GM18870 (cell line): ENCODE measurements at regions not wholly inside any gene's neighbourhood (a gene's known extent, or its start where the extent isn't known, plus 50 kb on each side); places are given as distances from the start of the nearest gene placed in this dataset.
"Not testable (repeated sequence)": the region's sequence is repeated elsewhere in the genome, so short reads cannot be mapped to it uniquely, and the experiment has no call there.

Experiments
- ATAC-seq: cut with Tn5 transposase; IDR thresholded peaks from one replicate; pipeline ENCODE4 v1.9.1; 2021; ENCODE audit warnings: moderate library complexity; ENCODE audit not compliant: unreplicated experiment

DNA sequence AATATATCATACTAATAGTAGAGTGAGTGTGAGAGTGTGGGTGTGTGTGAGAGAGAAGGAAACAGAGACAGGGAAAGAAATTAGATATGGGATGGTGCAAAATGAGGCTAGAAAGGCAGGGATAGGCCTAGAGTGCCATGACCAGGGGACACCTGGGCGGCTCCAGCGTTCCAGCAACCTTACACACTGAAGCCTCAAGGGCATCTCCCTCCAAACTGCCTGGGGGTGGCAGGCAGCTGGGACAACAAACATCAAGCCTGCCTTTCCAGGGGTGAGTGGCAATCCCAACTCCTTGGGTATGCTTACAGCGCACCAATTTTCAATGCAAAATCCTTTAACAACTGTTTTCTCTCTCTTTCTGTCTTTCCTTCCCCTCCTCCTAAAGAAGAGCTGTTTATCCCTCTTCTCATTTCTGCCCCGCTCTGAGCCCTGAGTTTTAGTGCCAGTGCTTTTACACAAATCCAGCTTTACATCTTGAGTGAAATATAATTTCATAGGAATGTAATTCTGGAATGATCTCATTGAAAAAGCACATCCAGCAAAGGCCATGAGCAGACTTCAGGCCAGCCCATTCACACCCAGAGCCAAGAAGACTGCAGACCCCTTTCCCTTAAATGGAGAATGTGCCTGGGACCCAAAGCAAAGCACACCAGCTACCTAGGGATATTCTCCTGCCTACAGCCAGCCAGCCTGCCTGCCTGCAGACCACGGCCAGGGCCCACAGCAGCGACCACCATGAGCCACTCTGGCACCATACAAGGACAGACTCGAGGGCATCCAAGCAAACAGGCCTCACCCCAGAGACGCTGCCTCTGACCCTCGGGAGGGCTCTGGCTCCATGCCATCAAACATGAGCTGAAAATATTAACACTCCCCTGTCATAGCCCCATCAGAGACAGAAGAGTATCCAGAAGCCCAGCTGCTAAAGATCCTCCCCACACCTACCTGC, 90.3 kb downstream of the RPL27A start:
- no peak for ATAC-seq

DNA sequence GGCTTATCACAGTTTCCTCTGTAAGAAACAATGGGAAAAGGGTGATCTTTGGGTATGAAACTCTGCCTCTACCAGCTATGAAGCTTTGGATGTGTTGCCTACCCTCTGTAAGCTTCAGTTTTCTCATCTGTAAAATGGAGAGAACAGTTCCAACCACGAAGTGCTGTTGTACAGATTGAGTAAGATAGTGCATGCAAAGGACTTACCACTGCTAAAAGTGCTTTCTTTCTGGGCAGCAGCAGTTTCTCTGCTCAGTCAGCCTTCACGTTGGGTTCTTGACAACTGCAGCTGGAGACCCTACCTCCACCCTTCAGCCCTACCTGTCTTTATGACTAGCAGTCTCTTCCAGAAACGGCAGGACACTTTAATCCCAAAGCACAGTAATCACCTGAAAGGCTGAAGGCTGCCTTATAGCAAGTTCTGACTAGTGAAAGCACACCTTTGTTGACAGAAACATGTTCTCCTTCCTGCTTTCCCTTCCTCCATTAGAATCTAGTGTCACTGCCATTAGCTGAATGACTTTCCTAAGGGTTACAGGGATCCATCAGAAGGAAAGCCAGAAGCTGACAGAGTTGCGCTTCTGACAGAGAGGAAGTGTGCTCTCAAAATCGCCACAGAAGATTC, 91.4 kb downstream of the RPL27A start:
- no peak for ATAC-seq

DNA sequence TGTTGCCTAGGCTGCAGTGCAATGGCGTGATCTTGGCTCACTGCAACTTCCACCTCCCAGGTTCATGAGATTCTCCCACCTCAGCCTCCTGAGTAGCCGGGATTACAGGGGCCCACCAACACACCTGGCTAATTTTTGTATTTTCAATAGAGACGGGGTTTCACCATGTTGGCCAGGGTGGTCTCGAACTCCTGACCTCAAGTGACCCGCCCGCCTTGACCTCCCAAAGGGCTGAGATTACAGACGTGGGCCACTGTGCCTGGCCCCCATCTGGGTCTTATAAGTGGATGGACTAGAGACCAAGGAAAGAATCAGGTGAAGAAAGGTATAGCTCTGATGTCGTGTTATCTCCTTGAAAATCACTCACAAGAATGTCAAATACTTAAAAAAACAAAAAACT, 92.3 kb downstream of the RPL27A start:
- ATAC-seq, result not testable (repeated sequence)

GRCh38 chr11:8775332-8775731, 92.7 kb downstream of the RPL27A start:
- no peak for ATAC-seq

DNA sequence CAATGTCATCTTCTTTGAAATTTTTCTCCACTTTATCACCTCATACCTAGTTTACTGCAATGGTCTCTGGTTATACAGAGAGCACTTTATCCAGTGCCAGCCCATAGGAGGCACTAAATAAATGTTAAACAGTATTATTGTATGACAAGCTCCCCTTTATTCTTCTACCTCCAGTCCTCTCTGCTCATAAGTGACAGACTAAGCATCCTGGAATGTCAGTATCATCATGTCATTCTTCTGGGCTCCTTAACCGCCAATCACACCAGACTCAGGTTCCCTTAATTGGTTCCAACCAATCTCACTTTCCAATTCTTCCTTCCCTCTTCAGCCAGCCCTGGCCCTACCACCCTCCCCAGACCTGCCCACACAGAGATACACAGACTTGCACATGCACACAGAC, 93.1 kb downstream of the RPL27A start:
- no peak for ATAC-seq

GRCh38 chr11:8776209-8776608, 93.6 kb downstream of the RPL27A start:
- ATAC-seq, result no peak

- peak; percentile 52 for ATAC-seq
Observed at GRCh38 chr11:8777907-8778767, 95.5 kb downstream of the RPL27A start.

DNA sequence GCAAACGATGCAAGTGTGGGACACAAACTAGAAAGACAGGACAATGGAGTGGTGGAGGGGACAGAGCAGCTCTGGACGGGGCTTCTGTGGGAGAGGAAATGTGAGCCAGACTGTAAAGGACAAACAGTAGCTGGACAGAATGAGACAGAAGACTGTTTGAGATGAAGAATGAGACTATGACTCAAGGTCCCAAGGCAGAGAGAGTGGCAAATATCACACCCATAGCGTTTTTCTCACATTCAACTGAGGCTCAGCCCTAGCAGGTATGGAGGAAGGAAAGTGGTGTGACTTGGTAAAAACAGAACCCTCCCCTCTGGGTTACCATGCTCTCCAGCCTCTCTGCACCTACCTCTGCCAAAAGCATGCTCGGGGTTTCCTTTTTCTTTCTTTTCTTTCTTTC, 96.5 kb downstream of the RPL27A start:
- no peak for ATAC-seq

- ATAC-seq, result no peak
Observed at GRCh38 chr11:8779732-8780131, 97.1 kb downstream of the RPL27A start.

DNA sequence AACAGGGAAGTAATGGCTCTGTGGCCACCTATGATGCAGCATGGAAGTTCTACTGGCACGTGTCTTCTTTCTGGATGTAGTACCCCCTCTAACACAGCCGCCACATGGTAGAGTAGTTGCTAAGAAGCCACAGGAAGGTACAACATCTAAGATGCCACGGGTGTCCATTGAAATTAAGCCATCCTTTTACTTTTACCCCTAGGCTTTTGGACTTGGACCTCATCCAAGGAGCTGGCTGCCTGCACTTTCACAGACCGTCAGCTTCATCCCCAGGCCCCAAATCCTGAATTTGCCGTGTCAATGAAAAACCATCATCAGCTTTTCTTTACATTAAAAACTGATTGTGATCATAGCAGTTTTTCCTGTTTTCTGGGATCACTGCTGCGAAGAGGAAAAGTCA, 102.4 kb downstream of the RPL27A start:
- no peak for ATAC-seq

GRCh38 chr11:8785457-8785856, 102.9 kb downstream of the RPL27A start:
- no peak for ATAC-seq

- no peak for ATAC-seq
Observed at GRCh38 chr11:8785998-8786397, 103.4 kb downstream of the RPL27A start.

DNA sequence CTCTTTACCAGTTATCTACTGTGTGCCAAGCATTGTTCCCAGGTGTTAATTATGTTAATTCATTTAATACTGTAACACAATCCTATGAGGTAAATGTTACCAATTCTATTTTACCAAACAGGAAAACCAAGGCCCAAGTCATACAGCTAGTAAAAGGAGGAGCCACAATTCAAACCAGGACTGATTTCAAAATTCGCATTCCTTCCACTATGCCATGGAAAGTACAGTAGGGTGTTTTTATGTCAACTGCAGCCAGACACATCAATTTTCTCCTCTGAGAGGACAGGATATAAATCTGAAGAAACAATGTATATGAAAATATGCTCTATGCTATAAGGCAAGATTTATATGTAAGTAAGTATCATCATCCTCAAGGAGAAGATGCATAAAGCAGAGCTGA, 104.3 kb downstream of the RPL27A start:
- ATAC-seq, result no peak

GRCh38 chr11:8787372-8787771, 104.8 kb downstream of the RPL27A start:
- ATAC-seq, result no peak

- no peak for ATAC-seq
Observed at GRCh38 chr11:8788616-8789015, 106.0 kb downstream of the RPL27A start.

DNA sequence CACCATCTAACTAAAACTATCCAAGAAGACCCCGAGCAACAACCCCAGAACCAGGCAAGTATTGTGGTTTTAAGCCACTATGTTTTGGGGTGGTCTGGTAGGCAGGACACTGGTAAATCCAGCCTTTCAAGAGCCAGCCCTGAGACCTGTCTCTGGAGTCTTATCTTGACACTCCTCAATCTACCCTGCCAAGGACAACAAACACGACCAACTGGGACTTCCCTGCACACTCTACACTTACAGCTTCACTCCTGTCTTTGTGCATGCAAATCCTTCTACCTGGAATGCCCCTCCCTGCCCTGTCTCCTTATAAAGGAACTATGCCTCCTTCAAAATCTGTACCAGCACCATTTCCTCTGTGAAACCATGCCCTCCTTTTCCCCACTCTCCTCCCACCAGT, 107.3 kb downstream of the RPL27A start:
- ATAC-seq, result no peak

GRCh38 chr11:8790968-8791367, 108.4 kb downstream of the RPL27A start:
- no peak for ATAC-seq

GRCh38 chr11:8792710-8793109, 110.1 kb downstream of the RPL27A start:
- no peak for ATAC-seq

DNA sequence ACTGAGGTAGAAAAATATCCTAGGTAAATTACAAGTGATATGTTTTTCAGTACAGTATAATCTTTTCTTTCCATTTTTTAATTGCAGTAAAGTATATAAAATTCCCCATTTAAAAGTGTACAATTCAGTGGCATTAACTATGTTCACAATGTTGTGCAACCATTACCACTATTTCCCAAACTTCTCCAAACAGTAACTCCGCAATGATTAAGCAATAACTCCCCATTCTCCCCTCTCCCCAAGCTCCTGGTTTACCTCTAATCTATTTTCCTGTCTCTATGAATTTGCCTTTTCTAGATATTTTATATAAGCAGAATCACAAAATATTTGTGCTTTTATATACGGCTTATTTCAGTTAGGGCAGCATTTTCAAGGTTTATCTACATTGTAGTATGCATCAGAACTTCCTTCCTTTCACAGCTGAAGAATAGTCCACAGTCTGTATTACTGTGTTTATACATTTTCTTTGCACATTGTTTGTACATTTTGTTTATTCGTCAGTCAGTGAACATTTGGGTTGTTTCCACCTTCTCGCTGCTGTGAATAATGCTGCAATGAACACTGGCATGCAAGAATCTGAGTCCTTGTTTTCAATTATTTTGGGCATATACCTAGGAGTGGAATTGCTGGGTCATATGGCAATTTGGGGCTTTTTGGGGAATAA, 110.7 kb downstream of the RPL27A start:
- no peak for ATAC-seq

GRCh38 chr11:8794126-8794525, 111.5 kb downstream of the RPL27A start:
- ATAC-seq, result no peak

DNA sequence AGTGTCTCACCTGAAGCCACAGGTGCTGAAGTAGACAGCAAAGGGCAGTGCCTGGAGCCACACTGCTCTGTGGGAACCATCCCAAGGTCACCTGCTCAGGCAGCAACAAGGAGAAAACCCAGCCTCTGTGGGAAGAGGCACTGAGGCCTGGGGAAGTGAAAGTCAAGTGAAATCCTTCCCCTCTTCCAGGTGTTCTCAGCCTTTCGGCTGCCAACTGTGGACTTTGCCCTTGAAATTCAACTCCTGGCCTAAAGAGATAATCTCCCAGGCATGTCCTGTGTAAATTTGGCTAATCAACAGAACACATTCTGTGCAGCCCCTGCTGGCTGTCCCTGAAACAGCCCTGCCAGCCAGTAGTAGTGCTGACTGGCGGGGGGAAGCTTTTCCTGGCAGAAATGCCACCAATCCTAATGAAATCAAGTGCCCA, 112.1 kb downstream of the RPL27A start:
- no peak for ATAC-seq
